SU-DHL-6 (cell line): ENCODE measurements at regions not wholly inside any gene's neighbourhood (a gene's known extent, or its start where the extent isn't known, plus 50 kb on each side); places are given as distances from the start of the nearest gene placed in this dataset.

Experiments
- H2AFZ ChIP-seq: fragments of 200-600 bp; sonication (generic); 2 replicates; pipeline ENCODE4 v1.6.1; 2014; ENCODE audit warnings: low read depth, mild to moderate bottlenecking, moderate library complexity, mixed read lengths, antibody characterized with exemption, low read length; ENCODE audit not compliant: severe bottlenecking
- H3F3A ChIP-seq: fragments of 200-600 bp; shearing (Covaris generic); 2 replicates; pipeline ENCODE4 v1.6.0; 2016; ENCODE audit warnings: antibody characterized with exemption, mild to moderate bottlenecking; ENCODE audit not compliant: insufficient read depth
- H3K27ac ChIP-seq: fragments of 200-600 bp; sonication (generic); 2 replicates; pipeline ENCODE4 v1.5.1; 2016; ENCODE audit warnings: low read depth, mild to moderate bottlenecking, low read length, moderate library complexity, mixed read lengths
- H3K27me3 ChIP-seq: fragments of 200-600 bp; sonication (generic), shearing (Covaris generic); 2 replicates; pipeline ENCODE4 v1.6.0; 2014; ENCODE audit warnings: mild to moderate bottlenecking, low read length
- H3K36me3 ChIP-seq: fragments of 200-600 bp; sonication (generic); 2 replicates; pipeline ENCODE4 v1.6.1; 2014; ENCODE audit warnings: mild to moderate bottlenecking, low read length, mixed read lengths
- H3K4me2 ChIP-seq: fragments of 300-600, 200-600 bp; shearing (Covaris generic), sonication (generic); 2 replicates; pipeline ENCODE4 v1.6.0; 2014; ENCODE audit warnings: low read length, low read depth, mild to moderate bottlenecking; ENCODE audit not compliant: poor library complexity, severe bottlenecking
- H3K4me3 ChIP-seq: fragments of 200-600 bp; sonication (generic); 2 replicates; pipeline ENCODE4 v1.5.1; 2014; ENCODE audit warnings: antibody characterized with exemption, low read length, mild to moderate bottlenecking, mixed read lengths; ENCODE audit not compliant: insufficient read depth, poor library complexity, severe bottlenecking
- H3K79me2 ChIP-seq: fragments of 200-600 bp; sonication (generic); 2 replicates; pipeline ENCODE4 v1.6.1; 2014; ENCODE audit warnings: mild to moderate bottlenecking, low read length, moderate library complexity; ENCODE audit not compliant: insufficient read depth
- H3K9ac ChIP-seq: fragments of 200-600 bp; sonication (generic); 2 replicates; pipeline ENCODE4 v1.7.0; 2014; ENCODE audit warnings: mild to moderate bottlenecking, low read length
- H3K9me2 ChIP-seq: fragments of 200-600 bp; sonication (generic); replicated peaks from 2 replicates; pipeline ENCODE4 v1.6.1; 2014; ENCODE audit warnings: low read length; ENCODE audit not compliant: insufficient read depth
- H3K9me3 ChIP-seq: fragments of 200-600 bp; sonication (generic); 2 replicates; pipeline ENCODE4 v1.6.1; 2014; ENCODE audit warnings: low read length, mixed read lengths; ENCODE audit not compliant: insufficient read depth
- H4K20me1 ChIP-seq: fragments of 200-600 bp; sonication (generic); 2 replicates; pipeline ENCODE4 v1.6.1; 2014; ENCODE audit warnings: low read depth, mild to moderate bottlenecking, antibody characterized with exemption, low read length, moderate library complexity, mixed read lengths
- CTCF ChIP-seq: fragments of 200-600 bp; sonication (generic); IDR thresholded peaks from one replicate; pipeline ENCODE4 v1.5.1; 2017; ENCODE audit warnings: antibody characterized with exemption, mild to moderate bottlenecking, low read length, moderate library complexity; ENCODE audit not compliant: insufficient read depth, poor library complexity, severe bottlenecking
- EZH2phosphoT487 ChIP-seq: fragments of 200-600 bp; sonication (generic), shearing (Covaris generic); conservative IDR thresholded peaks from 2 replicates; pipeline ENCODE4 v1.6.1; 2018; ENCODE audit warnings: mild to moderate bottlenecking, antibody characterized with exemption, low read length, moderate library complexity, mixed read lengths

GRCh38 chr11:10373340-10373739, 68.5 kb downstream of the ADM start:
- no peak overlapping the region for H3K27ac ChIP-seq
- no peaks in the 10 kb centered on the region for H3F3A ChIP-seq
- H3K9me3 ChIP-seq = no peaks in the 10 kb centered on the region
- H3K9ac ChIP-seq = no peak overlapping the region
- no peak for TF ChIP-seq CTCF
- TF ChIP-seq EZH2phosphoT487 = no peak
- H3K36me3 ChIP-seq = no peaks in the 10 kb centered on the region
- no peak overlapping the region for H2AFZ ChIP-seq
- H3K9me2 ChIP-seq = no peaks in the 10 kb centered on the region
- no peak overlapping the region for H3K4me2 ChIP-seq
- no peaks in the 10 kb centered on the region for H3K79me2 ChIP-seq
- no peaks in the 10 kb centered on the region for H4K20me1 ChIP-seq
- H3K27me3 ChIP-seq = no peaks in the 10 kb centered on the region
- H3K4me3 ChIP-seq = no peak overlapping the region

DNA sequence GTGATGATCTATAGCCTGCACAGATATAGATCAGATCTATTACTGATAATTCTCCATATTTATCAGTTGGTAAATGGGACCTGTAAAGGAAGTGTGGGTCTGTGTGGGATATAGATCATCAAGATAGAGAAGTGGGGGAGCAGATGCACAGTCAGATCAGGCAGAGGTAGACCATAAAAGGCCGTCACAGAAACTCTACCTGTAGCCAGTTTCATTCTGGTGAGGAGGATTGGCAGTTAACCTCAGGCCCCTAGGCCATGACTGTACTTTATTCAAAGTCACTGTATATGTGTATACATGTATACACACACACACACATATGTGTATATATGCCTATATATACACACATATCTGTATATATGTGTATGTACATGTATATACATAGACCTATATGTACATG, 69.1 kb downstream of the ADM start:
- H3K4me2 ChIP-seq = no peak overlapping the region
- H3K27ac ChIP-seq = no peak overlapping the region
- no peak for TF ChIP-seq CTCF
- TF ChIP-seq EZH2phosphoT487 = no peak

DNA sequence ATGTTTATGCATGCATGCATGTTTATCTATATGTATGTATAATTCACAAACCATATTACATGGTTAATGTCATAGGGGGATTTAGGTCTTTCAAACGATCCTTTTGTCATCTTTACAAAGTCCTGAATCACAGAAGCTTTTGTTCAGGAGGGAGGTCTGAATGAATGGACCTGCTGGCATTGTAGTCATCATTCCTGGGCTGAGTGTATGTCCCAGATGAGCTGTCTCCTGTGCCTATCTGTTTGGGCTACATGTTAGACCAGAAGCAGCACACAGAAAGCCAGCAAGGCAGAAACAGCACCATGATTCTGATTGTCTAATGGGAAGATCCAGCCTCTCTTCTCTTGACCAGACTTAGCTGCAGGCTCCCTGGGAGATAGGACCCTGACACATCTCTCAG, 69.5 kb downstream of the ADM start:
- no peaks in the 10 kb centered on the region for H3K9me3 ChIP-seq
- H3K9me2 ChIP-seq = no peaks in the 10 kb centered on the region
- no peak overlapping the region for H3K4me2 ChIP-seq
- H3K9ac ChIP-seq = no peak overlapping the region
- H3K79me2 ChIP-seq = no peaks in the 10 kb centered on the region
- H2AFZ ChIP-seq = no peak overlapping the region
- TF ChIP-seq EZH2phosphoT487 (no peak), CTCF (no peak)
- no peak overlapping the region for H3K27ac ChIP-seq
- H3K36me3 ChIP-seq = no peaks in the 10 kb centered on the region
- no peaks in the 10 kb centered on the region for H3F3A ChIP-seq
- H3K27me3 ChIP-seq = no peaks in the 10 kb centered on the region
- H4K20me1 ChIP-seq = no peaks in the 10 kb centered on the region
- no peak overlapping the region for H3K4me3 ChIP-seq

More for the DNA sequence above, 69.1 kb downstream of the ADM start:
- H3K4me3 ChIP-seq = no peak overlapping the region
- no peaks in the 10 kb centered on the region for H3F3A ChIP-seq
- H3K9ac ChIP-seq = no peak overlapping the region
- no peaks in the 10 kb centered on the region for H3K9me3 ChIP-seq
- no peaks in the 10 kb centered on the region for H4K20me1 ChIP-seq
- H2AFZ ChIP-seq = no peak overlapping the region
- H3K36me3 ChIP-seq = no peaks in the 10 kb centered on the region
- no peaks in the 10 kb centered on the region for H3K79me2 ChIP-seq
- H3K9me2 ChIP-seq = no peaks in the 10 kb centered on the region
- no peaks in the 10 kb centered on the region for H3K27me3 ChIP-seq
